ENCODE measurements at regions not wholly inside any gene's neighbourhood (a gene's known extent, or its start where the extent isn't known, plus 50 kb on each side); places are given as distances from the start of the nearest gene placed in this dataset.

GRCh38 chr5:174607916-174608315 lies 116.5 kb upstream of the MSX2 start:
- TF ChIP-seq, protein P1, sequence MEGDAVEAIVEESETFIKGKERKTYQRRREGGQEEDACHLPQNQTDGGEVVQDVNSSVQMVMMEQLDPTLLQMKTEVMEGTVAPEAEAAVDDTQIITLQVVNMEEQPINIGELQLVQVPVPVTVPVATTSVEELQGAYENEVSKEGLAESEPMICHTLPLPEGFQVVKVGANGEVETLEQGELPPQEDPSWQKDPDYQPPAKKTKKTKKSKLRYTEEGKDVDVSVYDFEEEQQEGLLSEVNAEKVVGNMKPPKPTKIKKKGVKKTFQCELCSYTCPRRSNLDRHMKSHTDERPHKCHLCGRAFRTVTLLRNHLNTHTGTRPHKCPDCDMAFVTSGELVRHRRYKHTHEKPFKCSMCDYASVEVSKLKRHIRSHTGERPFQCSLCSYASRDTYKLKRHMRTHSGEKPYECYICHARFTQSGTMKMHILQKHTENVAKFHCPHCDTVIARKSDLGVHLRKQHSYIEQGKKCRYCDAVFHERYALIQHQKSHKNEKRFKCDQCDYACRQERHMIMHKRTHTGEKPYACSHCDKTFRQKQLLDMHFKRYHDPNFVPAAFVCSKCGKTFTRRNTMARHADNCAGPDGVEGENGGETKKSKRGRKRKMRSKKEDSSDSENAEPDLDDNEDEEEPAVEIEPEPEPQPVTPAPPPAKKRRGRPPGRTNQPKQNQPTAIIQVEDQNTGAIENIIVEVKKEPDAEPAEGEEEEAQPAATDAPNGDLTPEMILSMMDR (IDR thresholded peaks at IDR 0.05; ENCODE audit: insufficient read depth, low read depth, low read length, missing control alignments) = no peak
- no peak for DNase-seq (ENCODE audit: low read depth)
- H3K4me3 ChIP-seq (ENCODE audit: low read depth, low read length) = no peak overlapping the region

DNA sequence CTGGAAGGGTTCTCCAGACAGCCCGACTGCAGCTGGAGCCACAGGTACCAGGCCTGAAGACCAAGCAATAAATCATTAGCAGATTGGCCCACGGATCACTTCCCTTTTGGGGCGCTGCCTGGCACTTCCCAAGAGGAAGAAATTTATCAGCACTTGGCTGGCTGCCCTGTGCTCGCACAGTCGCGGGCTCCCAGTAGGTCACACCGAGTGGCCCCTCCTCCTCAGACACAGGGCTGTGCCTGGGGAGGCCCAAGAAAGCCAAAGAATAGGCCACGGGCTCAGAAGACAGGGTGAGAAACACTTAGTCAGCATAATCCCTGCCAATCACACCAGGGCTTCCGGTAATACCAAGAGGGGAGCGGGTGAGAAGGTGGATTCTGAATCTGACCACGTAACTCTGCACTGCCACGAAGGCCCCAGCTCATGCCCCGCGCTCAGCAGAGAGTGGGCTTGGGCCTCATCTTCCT lies 115.7 kb upstream of the MSX2 start:
- TF ChIP-seq, protein P1 (IDR thresholded peaks at IDR 0.05; ENCODE audit: insufficient read depth, low read depth, low read length, missing control alignments) = no peak
- DNase-seq (ENCODE audit: low read depth) = no peak
- H3K4me3 ChIP-seq (ENCODE audit: low read depth, low read length) = no peak overlapping the region

DNA sequence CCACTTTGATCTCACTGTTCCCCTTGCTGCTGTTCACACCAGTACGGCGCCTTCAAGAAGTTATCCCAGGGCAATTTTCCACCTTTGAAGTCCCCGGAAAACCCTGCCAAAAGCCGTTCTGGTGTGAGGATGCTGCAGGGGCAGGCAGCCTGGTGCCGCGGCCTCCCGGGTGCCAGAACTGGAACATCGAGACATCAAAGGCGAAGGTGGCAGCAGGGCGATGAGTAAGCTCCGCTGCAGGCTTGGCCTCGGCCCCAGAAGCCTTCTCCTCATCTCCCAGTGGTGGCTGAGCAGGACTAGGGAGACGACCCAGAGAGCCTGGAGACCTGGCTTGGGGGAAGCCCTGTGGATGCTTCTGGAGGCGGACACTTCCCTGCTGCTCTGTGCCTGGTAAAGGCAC lies 115.3 kb upstream of the MSX2 start:
- H3K4me3 ChIP-seq (ENCODE audit: low read depth, low read length) = no peak overlapping the region
- TF ChIP-seq, protein P1 (IDR thresholded peaks at IDR 0.05; ENCODE audit: insufficient read depth, low read depth, low read length, missing control alignments) = no peak
- DNase-seq (ENCODE audit: low read depth) = no peak

DNA sequence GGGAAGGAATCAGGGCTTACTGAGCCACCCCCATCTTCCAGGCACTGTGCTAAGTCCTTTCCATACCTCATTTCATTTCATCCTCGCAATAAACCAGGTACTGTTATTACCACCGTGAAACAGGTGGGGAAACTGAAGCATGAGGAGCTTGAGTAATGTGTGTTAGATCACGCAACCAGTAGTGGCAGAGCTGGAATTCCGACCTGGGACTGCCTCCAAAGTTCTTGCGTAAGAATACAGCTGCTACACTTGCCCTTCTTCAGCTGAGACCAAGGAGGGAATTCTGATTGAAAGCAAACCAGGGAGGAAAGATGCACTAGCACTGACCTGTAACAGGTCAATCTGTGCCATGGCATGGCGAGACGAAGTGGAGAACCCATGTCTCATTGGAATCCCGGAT lies 113.4 kb upstream of the MSX2 start:
- H3K4me3 ChIP-seq (ENCODE audit: low read depth, low read length) = no peak overlapping the region
- DNase-seq (ENCODE audit: low read depth) = no peak
- TF ChIP-seq, protein P1 (IDR thresholded peaks at IDR 0.05; ENCODE audit: insufficient read depth, low read depth, low read length, missing control alignments) = no peak

DNA sequence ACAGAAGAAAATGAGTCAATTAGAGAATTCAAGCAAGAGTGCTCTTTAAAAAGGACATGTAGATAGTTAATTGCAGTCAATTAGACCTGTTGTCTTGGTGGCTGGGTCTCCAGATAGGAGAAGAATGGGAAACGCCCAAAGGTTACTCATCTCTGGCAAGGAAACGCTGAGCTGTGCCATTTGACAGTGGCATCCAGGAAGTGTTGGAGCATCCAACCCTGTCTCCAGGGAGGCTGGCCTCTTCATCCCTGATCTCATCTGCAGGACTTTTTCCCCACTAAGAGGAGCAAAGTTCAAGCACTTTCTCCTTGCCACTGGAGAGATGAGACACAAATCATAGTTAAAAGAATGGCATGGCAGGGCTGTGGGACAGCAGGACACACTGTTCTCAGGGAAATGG lies 111.7 kb upstream of the MSX2 start:
- DNase-seq (ENCODE audit: low read depth) = no peak
- H3K4me3 ChIP-seq (ENCODE audit: low read depth, low read length) = no peak overlapping the region
- TF ChIP-seq, protein P1 (IDR thresholded peaks at IDR 0.05; ENCODE audit: insufficient read depth, low read depth, low read length, missing control alignments) = no peak

DNA sequence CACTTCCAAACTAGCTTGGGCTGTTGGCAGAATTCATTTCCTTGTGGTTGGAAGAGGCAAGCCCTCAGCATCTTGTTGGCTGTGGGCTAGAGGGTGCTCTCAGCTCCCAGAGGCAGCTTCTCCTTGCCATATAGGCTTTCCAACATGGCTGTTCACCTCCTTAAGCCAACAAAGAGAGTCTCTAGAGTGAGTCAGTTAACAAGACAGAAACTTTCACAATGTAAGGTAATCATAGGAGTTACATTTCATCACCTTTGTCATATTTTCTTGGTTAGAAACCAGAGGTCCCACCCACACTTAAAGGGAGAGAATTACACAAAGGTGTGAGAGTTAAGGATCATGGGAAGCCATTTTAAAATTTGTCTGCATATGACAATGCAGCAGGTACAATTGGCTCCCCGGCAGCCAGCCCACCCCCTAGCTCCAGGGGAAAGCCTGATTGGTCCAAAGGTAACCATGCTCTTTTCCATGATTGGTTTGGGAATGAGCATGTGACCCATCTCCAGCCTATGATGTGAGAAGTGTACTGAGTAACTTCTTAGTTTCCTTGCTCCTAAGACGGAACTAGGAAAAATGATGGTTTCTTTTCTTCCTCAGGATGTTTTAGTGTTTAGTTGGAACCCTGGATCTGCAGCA lies 109.8 kb upstream of the MSX2 start:
- TF ChIP-seq, protein P1 (IDR thresholded peaks at IDR 0.05; ENCODE audit: insufficient read depth, low read depth, low read length, missing control alignments) = no peak
- H3K4me3 ChIP-seq (ENCODE audit: low read depth, low read length) = no peak overlapping the region
- no peak for DNase-seq (ENCODE audit: low read depth)

DNA sequence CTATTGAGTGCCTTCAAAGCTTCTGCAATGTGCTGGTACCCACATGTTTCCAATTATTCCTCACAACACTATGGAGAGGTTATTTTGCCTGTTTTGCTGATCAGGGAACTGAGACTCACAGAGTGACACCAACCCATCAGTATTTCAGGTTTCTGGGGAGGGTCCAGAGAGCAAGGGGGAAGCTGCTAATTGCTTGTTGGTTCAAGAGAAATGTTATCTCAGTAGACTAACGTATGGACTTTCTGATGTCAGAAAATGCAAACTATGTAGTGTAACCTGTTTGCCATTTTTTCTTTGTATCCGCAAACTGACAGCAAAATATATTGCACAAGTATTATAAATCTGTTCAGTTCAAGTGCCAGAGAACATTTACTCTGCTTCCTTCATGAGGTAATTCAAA lies 108.3 kb upstream of the MSX2 start:
- TF ChIP-seq, protein P1 (IDR thresholded peaks at IDR 0.05; ENCODE audit: insufficient read depth, low read depth, low read length, missing control alignments) = no peak
- no peak overlapping the region for H3K4me3 ChIP-seq (ENCODE audit: low read depth, low read length)
- no peak for DNase-seq (ENCODE audit: low read depth)
